HEK293 (cell line): ENCODE measurements at regions not wholly inside any gene's neighbourhood (a gene's known extent, or its start where the extent isn't known, plus 50 kb on each side); places are given as distances from the start of the nearest gene placed in this dataset.

Source experiments
- CTCF ChIA-PET: fragments of 350-600 bp; formaldehyde crosslinking; extraction: SDS; loops from one replicate; lab custom pipeline; 2021; ENCODE audit warnings: antibody characterized with exemption; lab: Yijun Ruan, JAX
- POLR2A ChIA-PET: fragments of 300-600 bp; formaldehyde crosslinking; extraction: SDS; loops from one replicate; lab custom pipeline; 2020; ENCODE audit warnings: antibody characterized with exemption, inconsistent platforms; lab: Yijun Ruan, JAX
- H3K27ac ChIP-seq: fragments of 200-500 bp; sonication (Bioruptor generic); 2 replicates; pipeline ENCODE4 v1.5.1; 2014; ENCODE audit warnings: low read depth, low read length, control low read depth, inconsistent platforms; ENCODE audit errors: extremely low read depth
- H3K36me3 ChIP-seq, 2 experiments: fragments of 200-500 bp in 1 of 2; sonication (Bioruptor generic) in 1 of 2; 1 replicate in 1 of 2; 2 replicates in 1 of 2; pipeline ENCODE4 v1.5.1; 2014 to 2017; ENCODE audit warnings: inconsistent platforms in 2 of 2, low read length in 2 of 2; ENCODE audit not compliant: control insufficient read depth in 2 of 2, insufficient read depth in 1 of 2
- H3K4me1 ChIP-seq: fragments of 200-500 bp; sonication (Bioruptor generic); 2 replicates; pipeline ENCODE4 v1.5.1; 2014; ENCODE audit warnings: mild to moderate bottlenecking, low read length, inconsistent platforms; ENCODE audit not compliant: control insufficient read depth, insufficient read depth
- H3K4me3 ChIP-seq: 2 replicates; pipeline ENCODE4 v1.5.1; 2011; ENCODE audit warnings: low read depth, mild to moderate bottlenecking, control low read depth, low read length, moderate library complexity
- H3K9me3 ChIP-seq: fragments of 200-500 bp; sonication (Bioruptor generic); 2 replicates; pipeline ENCODE4 v1.5.1; 2014; ENCODE audit warnings: low read depth, low read length, inconsistent platforms; ENCODE audit not compliant: control insufficient read depth, insufficient read depth
- HOXA7 ChIP-seq: sonication (generic); formaldehyde crosslinking; IDR thresholded peaks from 2 replicates; pipeline ENCODE4 v1.8.1; 2022; ENCODE audit warnings: missing genetic modification reagents, borderline replicate concordance
- MYNN ChIP-seq: fragments of 450-650 bp; formaldehyde crosslinking; IDR thresholded peaks from 2 replicates; pipeline ENCODE4 v1.5.1; 2016; ENCODE audit warnings: missing biosample characterization, missing genetic modification characterization, borderline replicate concordance
- REPIN1 ChIP-seq: fragments of 450-650 bp; formaldehyde crosslinking; IDR thresholded peaks from 2 replicates; pipeline ENCODE4 v1.5.1; 2017; ENCODE audit warnings: missing biosample characterization, missing genetic modification characterization, low read depth
- ZNF138 ChIP-seq: fragments of 450-650 bp; formaldehyde crosslinking; IDR thresholded peaks from 2 replicates; pipeline ENCODE4 v1.5.1; 2016; ENCODE audit warnings: missing biosample characterization, missing genetic modification characterization, borderline replicate concordance
- ZNF16 ChIP-seq: fragments of 450-650 bp; formaldehyde crosslinking; IDR thresholded peaks from 2 replicates; pipeline ENCODE4 v1.5.1; 2016; ENCODE audit warnings: low read depth, missing biosample characterization, missing genetic modification characterization
- ZNF518A ChIP-seq: fragments of 450-650 bp; formaldehyde crosslinking; conservative IDR thresholded peaks from 2 replicates; pipeline ENCODE4 v1.5.1; 2016; ENCODE audit warnings: low read depth, missing biosample characterization, missing genetic modification characterization
- ZNF560 ChIP-seq: fragments of 450-650 bp; formaldehyde crosslinking; IDR thresholded peaks from 2 replicates; pipeline ENCODE4 v1.5.1; 2017; ENCODE audit warnings: missing biosample characterization, missing genetic modification characterization, borderline replicate concordance
- ZNF596 ChIP-seq: fragments of 450-650 bp; IDR thresholded peaks from 2 replicates; pipeline ENCODE4 v1.5.0; 2018; ENCODE audit warnings: missing biosample characterization, mild to moderate bottlenecking, missing genetic modification characterization, moderate library complexity
- ZNF623 ChIP-seq: fragments of 450-650 bp; formaldehyde crosslinking; IDR thresholded peaks from 2 replicates; pipeline ENCODE4 v1.5.1; 2016; ENCODE audit warnings: missing biosample characterization, missing genetic modification characterization
- ZNF747 ChIP-seq: fragments of 450-650 bp; formaldehyde crosslinking; IDR thresholded peaks from 2 replicates; pipeline ENCODE4 v1.5.1; 2016; ENCODE audit warnings: missing biosample characterization, missing genetic modification characterization
- ZNF776 ChIP-seq: fragments of 450-650 bp; formaldehyde crosslinking; IDR thresholded peaks from 2 replicates; pipeline ENCODE4 v1.5.0; 2017; ENCODE audit warnings: missing biosample characterization, missing genetic modification characterization, borderline replicate concordance
- TF ChIP-seq, protein P1 (sequence below): fragments of 450-650 bp; IDR thresholded peaks from 2 replicates; pipeline ENCODE4 v1.5.1; 2018; ENCODE audit warnings: missing biosample characterization, missing genetic modification characterization
- TF ChIP-seq, protein P2 (sequence below): fragments of 450-650 bp; formaldehyde crosslinking; IDR thresholded peaks from 2 replicates; pipeline ENCODE4 v1.5.1; 2016; ENCODE audit warnings: missing biosample characterization, missing genetic modification characterization
- TF ChIP-seq, protein P3 (sequence below): fragments of 450-650 bp; formaldehyde crosslinking; IDR thresholded peaks from 2 replicates; pipeline ENCODE4 v1.5.1; 2017; ENCODE audit warnings: missing biosample characterization, missing genetic modification characterization
- TF ChIP-seq, protein P4 (sequence below): fragments of 450-650 bp; formaldehyde crosslinking; IDR thresholded peaks from 2 replicates; pipeline ENCODE4 v1.5.1; 2016; ENCODE audit warnings: missing biosample characterization, missing genetic modification characterization, borderline replicate concordance
- TF ChIP-seq, protein P5 (sequence below): fragments of 450-650 bp; formaldehyde crosslinking; IDR thresholded peaks from 2 replicates; pipeline ENCODE4 v1.5.1; 2016; ENCODE audit warnings: missing biosample characterization, missing genetic modification characterization

- Histone ChIP-seq H3K27ac (no peak overlapping the region), H3K36me3 (no peaks in the 10 kb centered on the region), H3K4me3 (no peak overlapping the region), H3K4me1 (peaks cover 6% of the 10 kb centered on the region), H3K9me3 (no peaks in the 10 kb centered on the region)
- TF ChIP-seq, protein P1, sequence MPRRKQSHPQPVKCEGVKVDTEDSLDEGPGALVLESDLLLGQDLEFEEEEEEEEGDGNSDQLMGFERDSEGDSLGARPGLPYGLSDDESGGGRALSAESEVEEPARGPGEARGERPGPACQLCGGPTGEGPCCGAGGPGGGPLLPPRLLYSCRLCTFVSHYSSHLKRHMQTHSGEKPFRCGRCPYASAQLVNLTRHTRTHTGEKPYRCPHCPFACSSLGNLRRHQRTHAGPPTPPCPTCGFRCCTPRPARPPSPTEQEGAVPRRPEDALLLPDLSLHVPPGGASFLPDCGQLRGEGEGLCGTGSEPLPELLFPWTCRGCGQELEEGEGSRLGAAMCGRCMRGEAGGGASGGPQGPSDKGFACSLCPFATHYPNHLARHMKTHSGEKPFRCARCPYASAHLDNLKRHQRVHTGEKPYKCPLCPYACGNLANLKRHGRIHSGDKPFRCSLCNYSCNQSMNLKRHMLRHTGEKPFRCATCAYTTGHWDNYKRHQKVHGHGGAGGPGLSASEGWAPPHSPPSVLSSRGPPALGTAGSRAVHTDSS (tag by site-specific recombination), result no peak
- TF ChIP-seq, protein P2, sequence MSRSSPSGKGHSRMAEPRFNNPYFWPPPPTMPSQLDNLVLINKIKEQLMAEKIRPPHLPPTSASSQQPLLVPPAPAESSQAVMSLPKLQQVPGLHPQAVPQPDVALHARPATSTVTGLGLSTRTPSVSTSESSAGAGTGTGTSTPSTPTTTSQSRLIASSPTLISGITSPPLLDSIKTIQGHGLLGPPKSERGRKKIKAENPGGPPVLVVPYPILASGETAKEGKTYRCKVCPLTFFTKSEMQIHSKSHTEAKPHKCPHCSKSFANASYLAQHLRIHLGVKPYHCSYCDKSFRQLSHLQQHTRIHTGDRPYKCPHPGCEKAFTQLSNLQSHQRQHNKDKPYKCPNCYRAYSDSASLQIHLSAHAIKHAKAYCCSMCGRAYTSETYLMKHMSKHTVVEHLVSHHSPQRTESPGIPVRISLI (tag by site-specific recombination), result no peak
- TF ChIP-seq, protein P3, sequence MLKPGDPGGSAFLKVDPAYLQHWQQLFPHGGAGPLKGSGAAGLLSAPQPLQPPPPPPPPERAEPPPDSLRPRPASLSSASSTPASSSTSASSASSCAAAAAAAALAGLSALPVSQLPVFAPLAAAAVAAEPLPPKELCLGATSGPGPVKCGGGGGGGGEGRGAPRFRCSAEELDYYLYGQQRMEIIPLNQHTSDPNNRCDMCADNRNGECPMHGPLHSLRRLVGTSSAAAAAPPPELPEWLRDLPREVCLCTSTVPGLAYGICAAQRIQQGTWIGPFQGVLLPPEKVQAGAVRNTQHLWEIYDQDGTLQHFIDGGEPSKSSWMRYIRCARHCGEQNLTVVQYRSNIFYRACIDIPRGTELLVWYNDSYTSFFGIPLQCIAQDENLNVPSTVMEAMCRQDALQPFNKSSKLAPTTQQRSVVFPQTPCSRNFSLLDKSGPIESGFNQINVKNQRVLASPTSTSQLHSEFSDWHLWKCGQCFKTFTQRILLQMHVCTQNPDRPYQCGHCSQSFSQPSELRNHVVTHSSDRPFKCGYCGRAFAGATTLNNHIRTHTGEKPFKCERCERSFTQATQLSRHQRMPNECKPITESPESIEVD, result no peak
- TF ChIP-seq, protein P4, sequence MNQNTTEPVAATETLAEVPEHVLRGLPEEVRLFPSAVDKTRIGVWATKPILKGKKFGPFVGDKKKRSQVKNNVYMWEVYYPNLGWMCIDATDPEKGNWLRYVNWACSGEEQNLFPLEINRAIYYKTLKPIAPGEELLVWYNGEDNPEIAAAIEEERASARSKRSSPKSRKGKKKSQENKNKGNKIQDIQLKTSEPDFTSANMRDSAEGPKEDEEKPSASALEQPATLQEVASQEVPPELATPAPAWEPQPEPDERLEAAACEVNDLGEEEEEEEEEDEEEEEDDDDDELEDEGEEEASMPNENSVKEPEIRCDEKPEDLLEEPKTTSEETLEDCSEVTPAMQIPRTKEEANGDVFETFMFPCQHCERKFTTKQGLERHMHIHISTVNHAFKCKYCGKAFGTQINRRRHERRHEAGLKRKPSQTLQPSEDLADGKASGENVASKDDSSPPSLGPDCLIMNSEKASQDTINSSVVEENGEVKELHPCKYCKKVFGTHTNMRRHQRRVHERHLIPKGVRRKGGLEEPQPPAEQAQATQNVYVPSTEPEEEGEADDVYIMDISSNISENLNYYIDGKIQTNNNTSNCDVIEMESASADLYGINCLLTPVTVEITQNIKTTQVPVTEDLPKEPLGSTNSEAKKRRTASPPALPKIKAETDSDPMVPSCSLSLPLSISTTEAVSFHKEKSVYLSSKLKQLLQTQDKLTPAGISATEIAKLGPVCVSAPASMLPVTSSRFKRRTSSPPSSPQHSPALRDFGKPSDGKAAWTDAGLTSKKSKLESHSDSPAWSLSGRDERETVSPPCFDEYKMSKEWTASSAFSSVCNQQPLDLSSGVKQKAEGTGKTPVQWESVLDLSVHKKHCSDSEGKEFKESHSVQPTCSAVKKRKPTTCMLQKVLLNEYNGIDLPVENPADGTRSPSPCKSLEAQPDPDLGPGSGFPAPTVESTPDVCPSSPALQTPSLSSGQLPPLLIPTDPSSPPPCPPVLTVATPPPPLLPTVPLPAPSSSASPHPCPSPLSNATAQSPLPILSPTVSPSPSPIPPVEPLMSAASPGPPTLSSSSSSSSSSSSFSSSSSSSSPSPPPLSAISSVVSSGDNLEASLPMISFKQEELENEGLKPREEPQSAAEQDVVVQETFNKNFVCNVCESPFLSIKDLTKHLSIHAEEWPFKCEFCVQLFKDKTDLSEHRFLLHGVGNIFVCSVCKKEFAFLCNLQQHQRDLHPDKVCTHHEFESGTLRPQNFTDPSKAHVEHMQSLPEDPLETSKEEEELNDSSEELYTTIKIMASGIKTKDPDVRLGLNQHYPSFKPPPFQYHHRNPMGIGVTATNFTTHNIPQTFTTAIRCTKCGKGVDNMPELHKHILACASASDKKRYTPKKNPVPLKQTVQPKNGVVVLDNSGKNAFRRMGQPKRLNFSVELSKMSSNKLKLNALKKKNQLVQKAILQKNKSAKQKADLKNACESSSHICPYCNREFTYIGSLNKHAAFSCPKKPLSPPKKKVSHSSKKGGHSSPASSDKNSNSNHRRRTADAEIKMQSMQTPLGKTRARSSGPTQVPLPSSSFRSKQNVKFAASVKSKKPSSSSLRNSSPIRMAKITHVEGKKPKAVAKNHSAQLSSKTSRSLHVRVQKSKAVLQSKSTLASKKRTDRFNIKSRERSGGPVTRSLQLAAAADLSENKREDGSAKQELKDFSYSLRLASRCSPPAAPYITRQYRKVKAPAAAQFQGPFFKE (tag by site-specific recombination), result no peak
- TF ChIP-seq, protein P5, sequence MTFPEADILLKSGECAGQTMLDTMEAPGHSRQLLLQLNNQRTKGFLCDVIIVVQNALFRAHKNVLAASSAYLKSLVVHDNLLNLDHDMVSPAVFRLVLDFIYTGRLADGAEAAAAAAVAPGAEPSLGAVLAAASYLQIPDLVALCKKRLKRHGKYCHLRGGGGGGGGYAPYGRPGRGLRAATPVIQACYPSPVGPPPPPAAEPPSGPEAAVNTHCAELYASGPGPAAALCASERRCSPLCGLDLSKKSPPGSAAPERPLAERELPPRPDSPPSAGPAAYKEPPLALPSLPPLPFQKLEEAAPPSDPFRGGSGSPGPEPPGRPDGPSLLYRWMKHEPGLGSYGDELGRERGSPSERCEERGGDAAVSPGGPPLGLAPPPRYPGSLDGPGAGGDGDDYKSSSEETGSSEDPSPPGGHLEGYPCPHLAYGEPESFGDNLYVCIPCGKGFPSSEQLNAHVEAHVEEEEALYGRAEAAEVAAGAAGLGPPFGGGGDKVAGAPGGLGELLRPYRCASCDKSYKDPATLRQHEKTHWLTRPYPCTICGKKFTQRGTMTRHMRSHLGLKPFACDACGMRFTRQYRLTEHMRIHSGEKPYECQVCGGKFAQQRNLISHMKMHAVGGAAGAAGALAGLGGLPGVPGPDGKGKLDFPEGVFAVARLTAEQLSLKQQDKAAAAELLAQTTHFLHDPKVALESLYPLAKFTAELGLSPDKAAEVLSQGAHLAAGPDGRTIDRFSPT, result no peak
- TF ChIP-seq ZNF560 (tag by site-specific recombination), result no peak
- no peak for TF ChIP-seq MYNN
- TF ChIP-seq ZNF16 (tag by site-specific recombination), result no peak
- no peak for TF ChIP-seq ZNF776 (tag by site-specific recombination)
- TF ChIP-seq ZNF596, result no peak
- TF ChIP-seq REPIN1, result no peak
- no peak for TF ChIP-seq ZNF138
- no peak for TF ChIP-seq ZNF747
- TF ChIP-seq ZNF623 (tag by site-specific recombination), result no peak
- no peak for TF ChIP-seq HOXA7 (CRISPR knock-in tag)
- no peak for TF ChIP-seq ZNF518A (tag by site-specific recombination)
- CTCF ChIA-PET, result no interaction called here
- POLR2A ChIA-PET, result no interaction called here
These were observed 425.3 kb upstream of the SLC35B3 start for GRCh38 chr6:8860671-8861070.
